Hepatocyte (in vitro differentiated cells): ENCODE measurements at regions not wholly inside any gene's neighbourhood (a gene's known extent, or its start where the extent isn't known, plus 50 kb on each side); places are given as distances from the start of the nearest gene placed in this dataset.
"Not testable (repeated sequence)": the region's sequence is repeated elsewhere in the genome, so short reads cannot be mapped to it uniquely, and the experiment has no call there.

Experiments
- DNase-seq: peaks from one replicate; pipeline ENCODE4 v3.0.0-alpha.2; 2016; ENCODE audit warnings: low spot score
- H2AFZ ChIP-seq: fragments of 200-600 bp; sonication (generic); 2 replicates; pipeline ENCODE4 v1.6.0; 2016; ENCODE audit warnings: antibody characterized with exemption, mild to moderate bottlenecking
- H3K27ac ChIP-seq: fragments of 200-600 bp; sonication (generic); 2 replicates; pipeline ENCODE4 v1.5.1; 2016; ENCODE audit warnings: mild to moderate bottlenecking
- H3K27me3 ChIP-seq: fragments of 200-600 bp; sonication (generic); 2 replicates; pipeline ENCODE4 v1.6.1; 2016
- H3K36me3 ChIP-seq: fragments of 200-600 bp; sonication (generic); replicated peaks from 2 replicates; pipeline ENCODE4 v1.5.1; 2016; ENCODE audit warnings: low read depth; ENCODE audit not compliant: insufficient read depth
- H3K4me1 ChIP-seq: fragments of 200-600 bp; sonication (generic); 2 replicates; pipeline ENCODE4 v1.5.1; 2016; ENCODE audit warnings: mild to moderate bottlenecking, moderate library complexity; ENCODE audit not compliant: insufficient read depth
- H3K4me2 ChIP-seq: fragments of 200-600 bp; sonication (generic); 2 replicates; pipeline ENCODE4 v1.6.0; 2016
- H3K4me3 ChIP-seq: fragments of 200-600 bp; sonication (generic); 2 replicates; pipeline ENCODE4 v1.5.1; 2016; ENCODE audit warnings: mild to moderate bottlenecking
- H3K79me2 ChIP-seq: fragments of 200-600 bp; sonication (generic); 2 replicates; pipeline ENCODE4 v1.6.0; 2017; ENCODE audit warnings: mild to moderate bottlenecking
- H3K9me2 ChIP-seq: fragments of 200-600 bp; sonication (generic); replicated peaks from 2 replicates; pipeline ENCODE4 v1.6.0; 2017; ENCODE audit warnings: mild to moderate bottlenecking; ENCODE audit not compliant: insufficient read depth
- H3K9me3 ChIP-seq: fragments of 200-600 bp; sonication (generic); 2 replicates; pipeline ENCODE4 v1.5.1; 2016; ENCODE audit warnings: low read depth, mild to moderate bottlenecking
- H4K20me1 ChIP-seq: fragments of 200-600 bp; sonication (generic); 2 replicates; pipeline ENCODE4 v1.6.0; 2016; ENCODE audit warnings: mild to moderate bottlenecking; ENCODE audit not compliant: insufficient read depth, poor library complexity, severe bottlenecking
- EZH2 ChIP-seq: fragments of 200-600 bp; sonication (generic); IDR thresholded peaks from 2 replicates; pipeline ENCODE4 v1.6.1; 2016; ENCODE audit warnings: antibody characterized with exemption, mild to moderate bottlenecking, borderline replicate concordance
- EZH2phosphoT487 ChIP-seq: fragments of 200-600 bp; sonication (generic); IDR thresholded peaks from one replicate; pipeline ENCODE4 v1.6.1; 2018; ENCODE audit warnings: antibody characterized with exemption, mild to moderate bottlenecking, low read depth, moderate library complexity; ENCODE audit not compliant: unreplicated experiment, severe bottlenecking
- WGBS: methylation state at CpG from one replicate; pipeline ENCODE4 v1.1.6; 2016; ENCODE audit warnings: low lambda C conversion rate; ENCODE audit errors: missing lambda C conversion rate; 5-methylcytosine and 5-hydroxymethylcytosine counted together
- TF ChIP-seq, protein P1 (sequence below): fragments of 200-600 bp; sonication (generic); IDR thresholded peaks from 2 replicates; pipeline ENCODE4 v1.5.1; 2016; ENCODE audit warnings: antibody characterized with exemption, mild to moderate bottlenecking; ENCODE audit not compliant: poor library complexity

DNA sequence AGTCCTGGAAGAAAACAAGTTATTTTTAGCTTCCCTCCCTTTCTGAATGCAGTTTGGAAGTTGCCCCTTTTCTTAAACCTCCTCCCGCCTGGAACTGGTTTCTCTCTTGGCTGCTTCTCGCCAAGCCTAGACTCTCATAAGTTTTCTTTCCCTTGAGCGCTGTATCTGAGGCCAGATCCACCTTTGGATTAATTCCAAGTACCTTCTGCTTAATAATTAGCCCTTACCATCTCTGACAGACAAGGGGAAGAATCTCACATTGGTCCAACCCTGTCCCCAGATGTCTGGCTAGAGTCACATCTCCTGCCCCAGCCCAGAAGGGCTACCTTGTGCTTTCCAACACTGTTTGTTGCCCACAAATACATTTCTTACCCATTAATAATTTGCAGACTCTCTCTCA, 161.8 kb upstream of the RGS6 start:
- Histone ChIP-seq H4K20me1 (no peaks in the 10 kb centered on the region), H3K79me2 (no peaks in the 10 kb centered on the region), H3K4me3 (no peak overlapping the region), H3K9me2 (no peaks in the 10 kb centered on the region), H3K4me1 (no peaks in the 10 kb centered on the region), H3K36me3 (no peaks in the 10 kb centered on the region), H3K4me2 (no peak overlapping the region), H2AFZ (no peak overlapping the region), H3K27me3 (no peaks in the 10 kb centered on the region), H3K9me3 (no peaks in the 10 kb centered on the region), H3K27ac (no peak overlapping the region)
- WGBS, result 98% methylated on average over 3 of the region's 3 CpGs
- no peak for TF ChIP-seq EZH2phosphoT487
- TF ChIP-seq, protein P1, sequence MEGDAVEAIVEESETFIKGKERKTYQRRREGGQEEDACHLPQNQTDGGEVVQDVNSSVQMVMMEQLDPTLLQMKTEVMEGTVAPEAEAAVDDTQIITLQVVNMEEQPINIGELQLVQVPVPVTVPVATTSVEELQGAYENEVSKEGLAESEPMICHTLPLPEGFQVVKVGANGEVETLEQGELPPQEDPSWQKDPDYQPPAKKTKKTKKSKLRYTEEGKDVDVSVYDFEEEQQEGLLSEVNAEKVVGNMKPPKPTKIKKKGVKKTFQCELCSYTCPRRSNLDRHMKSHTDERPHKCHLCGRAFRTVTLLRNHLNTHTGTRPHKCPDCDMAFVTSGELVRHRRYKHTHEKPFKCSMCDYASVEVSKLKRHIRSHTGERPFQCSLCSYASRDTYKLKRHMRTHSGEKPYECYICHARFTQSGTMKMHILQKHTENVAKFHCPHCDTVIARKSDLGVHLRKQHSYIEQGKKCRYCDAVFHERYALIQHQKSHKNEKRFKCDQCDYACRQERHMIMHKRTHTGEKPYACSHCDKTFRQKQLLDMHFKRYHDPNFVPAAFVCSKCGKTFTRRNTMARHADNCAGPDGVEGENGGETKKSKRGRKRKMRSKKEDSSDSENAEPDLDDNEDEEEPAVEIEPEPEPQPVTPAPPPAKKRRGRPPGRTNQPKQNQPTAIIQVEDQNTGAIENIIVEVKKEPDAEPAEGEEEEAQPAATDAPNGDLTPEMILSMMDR, result no peak
- TF ChIP-seq EZH2, result no peak
- DNase-seq, result no peak

DNA sequence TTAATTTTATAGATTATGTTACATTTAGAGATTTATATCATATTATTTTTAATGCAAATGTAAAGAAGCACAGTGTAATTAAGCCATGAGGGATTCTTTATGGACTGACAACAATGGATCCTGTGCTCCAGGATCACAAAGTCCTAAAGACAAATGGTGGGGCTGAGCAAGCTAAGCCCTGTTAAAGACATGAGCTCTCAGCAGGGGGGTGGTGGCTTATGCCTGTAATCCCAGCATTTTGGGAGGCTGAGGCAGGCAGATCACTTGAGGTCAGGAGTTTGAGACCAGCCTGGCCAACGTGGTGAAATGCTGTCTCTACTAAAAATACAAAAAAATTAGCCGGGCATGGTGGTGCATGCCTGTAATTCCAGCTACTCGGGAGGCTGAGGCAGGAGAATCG, 160.8 kb upstream of the RGS6 start:
- H3K9me2 ChIP-seq, H3K4me3 ChIP-seq, H2AFZ ChIP-seq, H3K27ac ChIP-seq, H4K20me1 ChIP-seq, H3K79me2 ChIP-seq, H3K9me3 ChIP-seq, H3K4me2 ChIP-seq, H3K27me3 ChIP-seq, DNase-seq, H3K4me1 ChIP-seq, H3K36me3 ChIP-seq: not testable (repeated sequence)
- 93% methylated on average over 4 of the region's 4 CpGs for WGBS

DNA sequence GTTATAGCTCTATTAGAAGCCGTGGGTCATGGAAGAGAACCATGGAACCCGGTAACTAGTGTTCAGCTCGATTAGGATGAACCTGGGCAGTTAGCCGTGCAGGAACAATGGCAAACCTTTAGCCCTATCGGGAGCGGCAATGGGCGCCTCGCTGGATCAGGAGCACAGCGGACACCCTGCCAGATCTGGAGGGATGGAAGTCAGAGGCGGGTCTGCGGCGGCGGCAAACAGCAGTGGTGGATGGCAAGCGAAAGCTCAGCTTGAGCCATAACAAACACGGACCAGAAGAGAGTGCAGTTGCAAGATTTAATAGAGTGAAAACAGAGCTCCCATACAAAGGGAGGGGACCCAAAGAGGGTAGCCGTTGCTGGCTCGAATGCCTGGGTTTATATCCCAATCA, 160.2 kb upstream of the RGS6 start:
- H3K27ac ChIP-seq, result not testable (repeated sequence)

DNA sequence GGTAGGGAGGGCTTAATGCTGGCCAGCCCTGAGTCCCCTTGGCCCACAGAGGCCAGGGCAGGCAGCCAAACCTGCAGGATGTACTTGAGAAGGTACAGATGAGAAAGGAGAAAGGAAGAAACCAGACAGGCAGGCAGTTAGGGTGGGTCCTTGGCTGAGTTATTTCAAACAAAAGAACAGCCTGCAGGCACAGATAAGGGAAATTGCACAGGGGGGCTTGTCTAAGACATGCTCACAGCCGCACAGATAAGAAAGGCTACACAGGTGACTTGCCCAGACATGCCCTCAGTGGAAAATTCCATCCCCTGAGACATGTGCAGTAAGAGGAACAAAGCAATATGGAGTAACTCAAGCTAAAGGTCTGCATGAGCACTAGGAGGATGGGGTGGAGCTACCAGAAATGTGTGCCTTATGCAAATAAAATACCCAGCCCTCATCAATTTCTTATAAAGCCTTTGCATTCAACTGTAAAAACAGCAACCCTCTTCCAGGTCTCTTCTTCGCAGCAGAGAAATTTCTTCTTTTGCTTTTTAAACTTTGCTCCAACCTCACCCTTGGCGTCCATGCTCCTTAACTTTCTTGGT, 158.2 kb upstream of the RGS6 start:
- Histone ChIP-seq H2AFZ (no peak overlapping the region), H3K4me3 (no peak overlapping the region), H3K27ac (no peak overlapping the region), H3K27me3 (no peaks in the 10 kb centered on the region), H3K9me3 (no peaks in the 10 kb centered on the region), H4K20me1 (no peaks in the 10 kb centered on the region), H3K36me3 (no peaks in the 10 kb centered on the region), H3K9me2 (no peaks in the 10 kb centered on the region), H3K79me2 (no peaks in the 10 kb centered on the region), H3K4me2 (no peak overlapping the region), H3K4me1 (no peaks in the 10 kb centered on the region)
- TF ChIP-seq, protein P1, result no peak
- no peak for TF ChIP-seq EZH2
- no peak for TF ChIP-seq EZH2phosphoT487
- no peak for DNase-seq
- 85% methylated on average over 3 of the region's 3 CpGs for WGBS

More for the DNA sequence above, 160.2 kb upstream of the RGS6 start:
- H3K9me2 ChIP-seq, H2AFZ ChIP-seq, DNase-seq, H3K36me3 ChIP-seq, H3K9me3 ChIP-seq, H3K27me3 ChIP-seq, H3K79me2 ChIP-seq, H3K4me3 ChIP-seq, H3K4me1 ChIP-seq, H4K20me1 ChIP-seq, H3K4me2 ChIP-seq: not testable (repeated sequence)
- WGBS, result 89% methylated on average over 17 of the region's 17 CpGs
